ENCODE measurements at regions not wholly inside any gene's neighbourhood (a gene's known extent, or its start where the extent isn't known, plus 50 kb on each side); places are given as distances from the start of the nearest gene placed in this dataset.

DNA sequence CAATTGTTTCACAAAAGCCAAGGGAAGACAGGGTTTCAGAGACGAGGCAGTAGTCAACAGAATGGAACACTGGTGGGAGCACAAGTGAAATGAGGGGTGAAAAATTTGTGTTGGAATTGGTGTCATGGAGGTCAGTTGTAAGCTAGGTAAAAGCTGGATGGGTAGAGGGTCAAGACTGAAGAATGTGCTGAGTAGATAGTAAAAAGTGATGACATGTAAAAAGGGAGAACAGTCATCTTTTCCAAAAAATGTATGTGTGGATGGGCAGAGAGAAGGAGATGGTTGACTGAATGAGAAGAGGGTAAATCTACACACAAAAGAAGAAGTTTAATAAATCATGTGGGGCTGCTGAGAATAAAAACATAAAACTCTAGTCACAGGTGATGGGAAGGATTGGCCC, 92.7 kb upstream of the COL3A1 start:
- Histone ChIP-seq H3K9me2 (no peaks in the 10 kb centered on the region), H3K4me3 (ENCODE audit: low read depth in 2 of 2, low read length in 1 of 2) (no peak overlapping the region), H3K4me2 (no peak overlapping the region), H3K36me3 (replicated peaks in 1 of 2; ENCODE audit: control insufficient read depth in 1 of 2, insufficient read depth in 2 of 2, low read length in 1 of 2) (no peaks in the 10 kb centered on the region), H2AFZ (ENCODE audit: low read depth) (no peak overlapping the region), H3K9ac (no peak overlapping the region), H3K4me1 (ENCODE audit: control insufficient read depth in 1 of 2, insufficient read depth in 2 of 2, low read depth in 1 of 2, low read length in 1 of 2) (no peaks in the 10 kb centered on the region), H4K20me1 (ENCODE audit: insufficient read depth) (no peaks in the 10 kb centered on the region), H3K79me2 (ENCODE audit: insufficient read depth) (no peaks in the 10 kb centered on the region), H3K27ac (ENCODE audit: low read depth in 2 of 2, low read length in 1 of 2) (no peak overlapping the region), H3K9me3 (no peaks in the 10 kb centered on the region), H3F3A (replicated peaks; ENCODE audit: insufficient read depth) (no peaks in the 10 kb centered on the region), H3K27me3 (ENCODE audit: insufficient read depth) (no peaks in the 10 kb centered on the region)
- WGBS (ENCODE audit: low lambda C conversion rate): 71% methylated on average over 1 of the region's 1 CpG
- no peak for TF ChIP-seq MEF2A (IDR thresholded peaks at IDR 0.05; ENCODE audit: borderline replicate concordance, low read depth)
- TF ChIP-seq YY1 (IDR thresholded peaks at IDR 0.05; ENCODE audit: low read depth): no peak
- no peak for TF ChIP-seq TEAD4 (IDR thresholded peaks at IDR 0.05; ENCODE audit: borderline replicate concordance, insufficient read depth)
- no peak for TF ChIP-seq RXRA (IDR thresholded peaks at IDR 0.05; ENCODE audit: borderline replicate concordance, low read depth)
- no peak for TF ChIP-seq RCOR1 (IDR thresholded peaks at IDR 0.05; ENCODE audit: low read length)
- TF ChIP-seq POLR2AphosphoS5 (IDR thresholded peaks at IDR 0.05; ENCODE audit: low read depth, low read length): no peak
- no peak for TF ChIP-seq NRF1 (IDR thresholded peaks at IDR 0.05; ENCODE audit: low read depth, low read length)
- TF ChIP-seq FOXM1 (IDR thresholded peaks at IDR 0.05; ENCODE audit: low read depth): no peak
- TF ChIP-seq NFIC (IDR thresholded peaks at IDR 0.05; ENCODE audit: borderline replicate concordance): no peak
- TF ChIP-seq TAF1 (IDR thresholded peaks at IDR 0.05; ENCODE audit: borderline replicate concordance, low read depth, low read length): no peak
- TF ChIP-seq, protein P1, sequence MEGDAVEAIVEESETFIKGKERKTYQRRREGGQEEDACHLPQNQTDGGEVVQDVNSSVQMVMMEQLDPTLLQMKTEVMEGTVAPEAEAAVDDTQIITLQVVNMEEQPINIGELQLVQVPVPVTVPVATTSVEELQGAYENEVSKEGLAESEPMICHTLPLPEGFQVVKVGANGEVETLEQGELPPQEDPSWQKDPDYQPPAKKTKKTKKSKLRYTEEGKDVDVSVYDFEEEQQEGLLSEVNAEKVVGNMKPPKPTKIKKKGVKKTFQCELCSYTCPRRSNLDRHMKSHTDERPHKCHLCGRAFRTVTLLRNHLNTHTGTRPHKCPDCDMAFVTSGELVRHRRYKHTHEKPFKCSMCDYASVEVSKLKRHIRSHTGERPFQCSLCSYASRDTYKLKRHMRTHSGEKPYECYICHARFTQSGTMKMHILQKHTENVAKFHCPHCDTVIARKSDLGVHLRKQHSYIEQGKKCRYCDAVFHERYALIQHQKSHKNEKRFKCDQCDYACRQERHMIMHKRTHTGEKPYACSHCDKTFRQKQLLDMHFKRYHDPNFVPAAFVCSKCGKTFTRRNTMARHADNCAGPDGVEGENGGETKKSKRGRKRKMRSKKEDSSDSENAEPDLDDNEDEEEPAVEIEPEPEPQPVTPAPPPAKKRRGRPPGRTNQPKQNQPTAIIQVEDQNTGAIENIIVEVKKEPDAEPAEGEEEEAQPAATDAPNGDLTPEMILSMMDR (IDR thresholded peaks at IDR 0.05): no peak
- TF ChIP-seq RAD21 (IDR thresholded peaks at IDR 0.05; ENCODE audit: low read length): no peak
- no peak for TF ChIP-seq FOXJ3 (CRISPR knock-in tag; IDR thresholded peaks at IDR 0.05)
- ChIA-PET POLR2A (no interaction called here), CTCF (no interaction called here)
- no peak for DNase-seq

DNA sequence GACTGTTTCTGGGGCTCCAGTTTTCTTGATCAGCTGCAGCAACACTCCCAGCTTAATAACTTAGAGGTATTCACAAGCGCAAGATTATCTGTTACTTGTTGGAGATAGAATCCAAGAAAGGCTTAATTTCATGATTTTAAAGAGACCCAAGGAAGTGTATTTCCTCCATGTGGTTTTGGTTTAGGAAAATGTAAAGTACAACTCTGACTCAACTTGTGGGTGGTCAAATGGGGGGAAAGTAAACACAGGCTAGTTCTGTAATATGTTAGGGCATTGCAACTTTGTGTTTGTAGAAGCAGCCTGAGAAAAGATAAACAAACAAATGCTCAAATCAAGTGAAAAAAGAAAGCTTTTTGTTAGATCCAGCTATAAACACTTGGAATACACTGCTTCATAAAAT, 90.1 kb upstream of the COL3A1 start:
- Histone ChIP-seq H3K9me2 (no peaks in the 10 kb centered on the region), H3K79me2 (ENCODE audit: insufficient read depth) (no peaks in the 10 kb centered on the region), H3K9me3 (no peaks in the 10 kb centered on the region), H3K4me1 (ENCODE audit: control insufficient read depth in 1 of 2, insufficient read depth in 2 of 2, low read depth in 1 of 2, low read length in 1 of 2) (no peaks in the 10 kb centered on the region), H2AFZ (ENCODE audit: low read depth) (peak overlapping the region; percentile 62), H3K27ac (ENCODE audit: low read depth in 2 of 2, low read length in 1 of 2) (peak overlapping the region in 1 of 2 experiments; percentile 46; a peak in 1 of 4 replicates), H3F3A (replicated peaks; ENCODE audit: insufficient read depth) (no peaks in the 10 kb centered on the region), H3K4me2 (no peak overlapping the region), H3K4me3 (ENCODE audit: low read depth in 2 of 2, low read length in 1 of 2) (no peak overlapping the region), H3K9ac (no peak overlapping the region), H4K20me1 (ENCODE audit: insufficient read depth) (no peaks in the 10 kb centered on the region), H3K27me3 (ENCODE audit: insufficient read depth) (no peaks in the 10 kb centered on the region), H3K36me3 (replicated peaks in 1 of 2; ENCODE audit: control insufficient read depth in 1 of 2, insufficient read depth in 2 of 2, low read length in 1 of 2) (no peaks in the 10 kb centered on the region)
- TF ChIP-seq TCF12 (IDR thresholded peaks at IDR 0.05): peak; percentile 46; the same call in 1 of the 2 replicates
- TF ChIP-seq, protein P2, sequence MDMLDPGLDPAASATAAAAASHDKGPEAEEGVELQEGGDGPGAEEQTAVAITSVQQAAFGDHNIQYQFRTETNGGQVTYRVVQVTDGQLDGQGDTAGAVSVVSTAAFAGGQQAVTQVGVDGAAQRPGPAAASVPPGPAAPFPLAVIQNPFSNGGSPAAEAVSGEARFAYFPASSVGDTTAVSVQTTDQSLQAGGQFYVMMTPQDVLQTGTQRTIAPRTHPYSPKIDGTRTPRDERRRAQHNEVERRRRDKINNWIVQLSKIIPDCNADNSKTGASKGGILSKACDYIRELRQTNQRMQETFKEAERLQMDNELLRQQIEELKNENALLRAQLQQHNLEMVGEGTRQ (IDR thresholded peaks at IDR 0.05; ENCODE audit: borderline replicate concordance, low read depth, low read length): no peak
- WGBS (ENCODE audit: low lambda C conversion rate): 90% methylated on average over 1 of the region's 1 CpG
- DNase-seq: no peak
- CTCF ChIA-PET: no interaction called here
- POLR2A ChIA-PET: no interaction called here

All from SK-N-SH (cell line).